Body of pancreas (tissue), 4 donors: ENCODE measurements at regions not wholly inside any gene's neighbourhood (a gene's known extent, or its start where the extent isn't known, plus 50 kb on each side); places are given as distances from the start of the nearest gene placed in this dataset.

Experiments used
- CTCF ChIP-seq, 7 experiments: fragments of 450-650 bp in 4 of 7; fragments of 200-600 bp in 3 of 7; sonication (generic) in 3 of 7; IDR thresholded peaks; one replicate each; pipeline ENCODE4 v1.5.1; 2016 to 2019; ENCODE audit warnings: antibody characterized with exemption in 7 of 7
- POLR2A ChIP-seq, 3 donors: fragments of 450-650 bp; IDR thresholded peaks; one replicate each; pipeline ENCODE4 v1.6.1; 2016; ENCODE audit warnings: antibody characterized with exemption in 3 of 3, mild to moderate bottlenecking in 2 of 3

DNA sequence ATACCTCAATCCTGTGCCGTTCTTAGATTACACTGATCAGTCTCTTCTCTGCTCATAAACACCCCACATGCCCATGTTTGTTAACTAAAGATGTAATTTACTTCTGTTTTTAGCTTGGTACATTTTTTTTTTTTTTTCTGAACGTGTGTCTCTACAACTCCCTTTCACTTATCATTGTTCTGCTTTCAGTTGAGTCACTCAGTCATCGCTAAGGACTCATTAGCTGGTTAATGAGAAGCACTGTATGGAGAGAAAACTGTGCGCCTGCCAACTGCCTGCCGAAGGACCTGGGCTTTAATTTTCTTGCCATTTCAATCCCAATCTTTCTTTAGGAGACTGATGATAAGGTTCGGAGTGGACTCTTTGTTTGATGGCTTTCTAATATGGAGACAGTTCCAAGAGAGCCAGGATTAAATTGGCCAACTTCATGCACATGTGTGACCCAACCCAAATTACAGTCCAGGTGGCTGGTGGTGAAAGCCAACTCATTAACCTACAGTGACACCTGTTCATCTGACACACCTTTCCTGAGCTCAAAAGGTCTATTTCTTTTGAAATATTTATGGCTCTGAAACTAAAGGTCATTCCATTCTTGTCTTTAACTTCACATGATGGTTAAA is 334.1 kb downstream of the BCKDHB start:
- no peak for TF ChIP-seq CTCF (IDR thresholded peaks at IDR 0.05)
- no peak for TF ChIP-seq POLR2A (IDR thresholded peaks at IDR 0.05)
